ENCODE measurements at regions not wholly inside any gene's neighbourhood (a gene's known extent, or its start where the extent isn't known, plus 50 kb on each side); places are given as distances from the start of the nearest gene placed in this dataset.

DNA sequence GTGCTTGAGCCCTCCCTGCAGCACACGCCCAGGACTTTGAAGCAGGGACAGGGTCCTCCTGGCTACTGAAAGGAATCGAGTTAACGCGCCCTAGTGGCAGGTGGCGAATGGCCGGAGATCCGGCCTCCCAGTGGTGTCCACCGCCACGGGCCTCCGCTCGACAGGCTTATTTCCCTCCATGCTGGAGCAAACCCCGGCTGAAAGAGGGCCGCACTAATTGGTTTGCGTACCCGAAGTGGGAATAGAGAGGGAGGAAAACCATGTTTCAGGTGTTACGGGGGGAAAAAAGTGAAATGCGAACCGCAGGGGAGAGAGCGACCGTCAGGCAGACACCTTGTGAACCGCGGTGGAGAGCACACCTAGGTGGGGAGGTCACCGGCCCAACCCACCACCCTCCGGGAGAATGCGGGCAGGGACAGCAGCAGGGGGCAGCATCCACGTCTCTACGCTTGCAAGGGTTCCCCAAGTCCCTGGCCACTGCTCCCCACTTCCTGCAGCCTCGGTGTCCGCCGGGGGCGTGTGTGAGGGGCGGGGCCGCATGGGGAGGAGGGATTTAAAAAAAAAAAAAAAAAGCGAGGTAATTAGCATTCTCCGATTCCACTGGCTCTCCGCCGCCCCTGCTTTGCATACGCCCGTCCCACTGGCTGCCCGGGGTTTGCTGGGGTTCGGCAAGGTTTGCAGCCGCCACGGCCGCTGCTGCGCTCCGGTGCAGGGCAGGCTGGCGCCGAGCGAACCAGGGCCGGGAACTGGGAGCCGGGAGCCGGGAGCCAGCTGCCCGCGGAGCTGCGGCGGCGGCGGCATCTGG, 224.6 kb upstream of the CRY1 start:
- Histone ChIP-seq H3K9ac (ENCODE audit: low read depth in 1 of 2, low read length in 2 of 2) (peak overlapping the region; percentile 58 to 74), H3K27ac (ENCODE audit: low read depth, low read length) (no peak overlapping the region), H3K4me1 (ENCODE audit: control insufficient read depth in 1 of 2, insufficient read depth in 2 of 2, low read length in 2 of 2) (peaks cover 21 to 34% of the 10 kb centered on the region in 2 donors), H3K27me3 (ENCODE audit: control insufficient read depth in 1 of 2, insufficient read depth in 2 of 2, low read length in 2 of 2) (peaks cover 40% of the 10 kb centered on the region in 2 donors), H3K36me3 (ENCODE audit: control insufficient read depth in 1 of 2, insufficient read depth in 2 of 2, low read length in 2 of 2) (no peaks in the 10 kb centered on the region), H3K9me3 (ENCODE audit: control insufficient read depth in 1 of 2, low read length in 2 of 2) (no peaks in the 10 kb centered on the region), H3K4me3 (ENCODE audit: low read depth in 1 of 2, low read length in 2 of 2) (peak overlapping the region; percentile 80 to 82)

DNA sequence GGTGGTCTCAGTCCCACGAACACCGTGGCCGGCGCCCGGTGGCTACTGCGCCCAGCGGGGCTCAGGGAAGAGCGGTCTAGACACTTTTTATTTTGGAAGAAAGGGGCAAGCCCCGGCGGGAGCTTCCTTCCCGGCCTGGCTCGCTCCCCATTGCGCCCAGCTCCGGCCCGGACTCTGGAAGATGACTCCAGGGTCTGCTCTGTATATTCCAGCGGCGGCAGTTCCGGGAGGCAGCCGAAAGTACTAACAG, 225.1 kb upstream of the CRY1 start:
- H3K36me3 ChIP-seq (ENCODE audit: control insufficient read depth in 1 of 2, insufficient read depth in 2 of 2, low read length in 2 of 2): no peaks in the 10 kb centered on the region
- H3K4me1 ChIP-seq (ENCODE audit: control insufficient read depth in 1 of 2, insufficient read depth in 2 of 2, low read length in 2 of 2): peaks cover 21 to 34% of the 10 kb centered on the region in 2 donors
- no peak overlapping the region for H3K9ac ChIP-seq (ENCODE audit: low read depth in 1 of 2, low read length in 2 of 2)
- peak overlapping the region; percentile 71 to 80 for H3K4me3 ChIP-seq (ENCODE audit: low read depth in 1 of 2, low read length in 2 of 2)
- H3K27ac ChIP-seq (ENCODE audit: low read depth, low read length): no peak overlapping the region
- peaks cover 44 to 45% of the 10 kb centered on the region in 2 donors for H3K27me3 ChIP-seq (ENCODE audit: control insufficient read depth in 1 of 2, insufficient read depth in 2 of 2, low read length in 2 of 2)
- H3K9me3 ChIP-seq (ENCODE audit: control insufficient read depth in 1 of 2, low read length in 2 of 2): no peaks in the 10 kb centered on the region

- Histone ChIP-seq H3K36me3 (ENCODE audit: control insufficient read depth in 1 of 2, insufficient read depth in 2 of 2, low read length in 2 of 2) (no peaks in the 10 kb centered on the region), H3K9me3 (ENCODE audit: control insufficient read depth in 1 of 2, low read length in 2 of 2) (no peaks in the 10 kb centered on the region), H3K27ac (ENCODE audit: low read depth, low read length) (no peak overlapping the region), H3K4me1 (ENCODE audit: control insufficient read depth in 1 of 2, insufficient read depth in 2 of 2, low read length in 2 of 2) (peaks cover 21 to 34% of the 10 kb centered on the region in 2 donors), H3K4me3 (ENCODE audit: low read depth in 1 of 2, low read length in 2 of 2) (peak overlapping the region; percentile 71 to 80), H3K9ac (ENCODE audit: low read depth in 1 of 2, low read length in 2 of 2) (peak overlapping the region in 1 of 2 donors; percentile 18), H3K27me3 (ENCODE audit: control insufficient read depth in 1 of 2, insufficient read depth in 2 of 2, low read length in 2 of 2) (peaks cover 44 to 48% of the 10 kb centered on the region in 2 donors)
Observed at GRCh38 chr12:107318806-107319532, 225.6 kb upstream of the CRY1 start.

DNA sequence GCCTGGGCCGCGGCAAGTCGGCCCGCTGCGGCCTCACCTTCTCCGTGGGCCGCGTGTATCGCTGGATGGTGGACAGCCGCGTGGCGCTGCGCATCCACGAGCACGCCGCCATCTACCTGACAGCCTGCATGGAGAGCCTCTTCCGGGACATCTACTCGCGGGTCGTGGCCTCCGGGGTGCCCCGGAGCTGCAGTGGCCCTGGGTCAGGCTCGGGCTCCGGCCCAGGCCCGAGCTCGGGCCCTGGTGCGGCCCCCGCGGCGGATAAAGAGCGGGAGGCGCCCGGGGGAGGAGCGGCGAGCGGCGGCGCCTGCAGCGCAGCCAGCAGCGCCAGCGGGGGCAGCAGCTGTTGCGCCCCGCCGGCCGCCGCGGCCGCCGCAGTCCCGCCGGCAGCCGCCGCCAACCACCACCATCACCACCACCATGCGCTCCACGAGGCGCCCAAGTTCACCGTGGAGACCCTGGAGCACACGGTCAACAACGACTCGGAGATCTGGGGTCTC, 226.2 kb upstream of the CRY1 start:
- Histone ChIP-seq H3K36me3 (ENCODE audit: control insufficient read depth in 1 of 2, insufficient read depth in 2 of 2, low read length in 2 of 2) (no peaks in the 10 kb centered on the region), H3K9me3 (ENCODE audit: control insufficient read depth in 1 of 2, low read length in 2 of 2) (no peaks in the 10 kb centered on the region), H3K4me1 (ENCODE audit: control insufficient read depth in 1 of 2, insufficient read depth in 2 of 2, low read length in 2 of 2) (peaks cover 21 to 34% of the 10 kb centered on the region in 2 donors), H3K4me3 (ENCODE audit: low read depth in 1 of 2, low read length in 2 of 2) (peak overlapping the region; percentile 71 to 80), H3K9ac (ENCODE audit: low read depth in 1 of 2, low read length in 2 of 2) (peak overlapping the region in 1 of 2 donors; percentile 18), H3K27me3 (ENCODE audit: control insufficient read depth in 1 of 2, insufficient read depth in 2 of 2, low read length in 2 of 2) (peaks cover 43 to 47% of the 10 kb centered on the region in 2 donors), H3K27ac (ENCODE audit: low read depth, low read length) (no peak overlapping the region)

DNA sequence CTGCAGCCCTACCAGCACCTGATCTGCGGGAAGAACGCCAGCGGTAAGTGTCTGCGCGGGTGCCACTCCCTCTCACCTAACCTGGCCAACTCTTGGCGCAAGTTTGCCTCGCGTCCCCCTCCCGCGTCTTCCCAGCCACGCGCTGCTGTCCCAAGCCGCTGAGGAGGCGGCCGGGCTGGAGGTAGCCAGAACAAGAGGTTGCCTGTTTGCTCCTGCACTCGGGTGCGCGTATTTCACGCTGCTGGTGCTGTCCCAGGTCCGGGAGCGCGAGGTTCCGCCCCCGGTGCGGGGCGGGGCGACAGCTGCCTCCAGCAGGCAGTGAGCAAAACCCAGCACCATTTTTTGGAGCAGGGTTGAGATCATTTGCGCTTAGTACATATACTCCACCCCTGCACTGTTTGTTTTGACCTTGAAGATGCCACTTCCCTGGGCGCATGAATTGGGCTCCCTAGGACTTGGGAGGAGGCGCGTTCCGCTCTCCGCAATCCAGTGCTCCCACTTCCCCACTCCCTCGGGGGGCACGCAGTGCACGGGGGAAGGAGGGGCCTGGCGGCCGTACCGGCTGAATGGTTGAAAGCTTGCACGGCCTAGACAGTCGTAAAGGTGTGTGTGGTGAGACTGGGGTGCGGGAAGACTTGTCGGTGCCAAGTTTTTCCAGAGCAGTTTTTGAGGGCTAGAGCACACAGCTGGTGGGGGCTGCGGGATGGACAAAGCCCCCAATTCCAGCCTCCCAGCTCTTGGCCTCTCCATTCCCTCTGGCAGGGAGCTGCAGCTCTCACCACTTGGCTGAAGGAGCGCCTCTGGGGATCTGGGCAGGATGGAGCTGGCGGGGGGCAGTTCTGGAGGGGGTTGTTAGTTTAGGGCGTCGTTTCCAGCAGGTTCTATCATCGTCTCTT, 226.9 kb upstream of the CRY1 start:
- Histone ChIP-seq H3K4me3 (ENCODE audit: low read depth in 1 of 2, low read length in 2 of 2) (peak overlapping the region; percentile 59 to 71), H3K27me3 (ENCODE audit: control insufficient read depth in 1 of 2, insufficient read depth in 2 of 2, low read length in 2 of 2) (peaks cover 36 to 40% of the 10 kb centered on the region in 2 donors), H3K27ac (ENCODE audit: low read depth, low read length) (no peak overlapping the region)

DNA sequence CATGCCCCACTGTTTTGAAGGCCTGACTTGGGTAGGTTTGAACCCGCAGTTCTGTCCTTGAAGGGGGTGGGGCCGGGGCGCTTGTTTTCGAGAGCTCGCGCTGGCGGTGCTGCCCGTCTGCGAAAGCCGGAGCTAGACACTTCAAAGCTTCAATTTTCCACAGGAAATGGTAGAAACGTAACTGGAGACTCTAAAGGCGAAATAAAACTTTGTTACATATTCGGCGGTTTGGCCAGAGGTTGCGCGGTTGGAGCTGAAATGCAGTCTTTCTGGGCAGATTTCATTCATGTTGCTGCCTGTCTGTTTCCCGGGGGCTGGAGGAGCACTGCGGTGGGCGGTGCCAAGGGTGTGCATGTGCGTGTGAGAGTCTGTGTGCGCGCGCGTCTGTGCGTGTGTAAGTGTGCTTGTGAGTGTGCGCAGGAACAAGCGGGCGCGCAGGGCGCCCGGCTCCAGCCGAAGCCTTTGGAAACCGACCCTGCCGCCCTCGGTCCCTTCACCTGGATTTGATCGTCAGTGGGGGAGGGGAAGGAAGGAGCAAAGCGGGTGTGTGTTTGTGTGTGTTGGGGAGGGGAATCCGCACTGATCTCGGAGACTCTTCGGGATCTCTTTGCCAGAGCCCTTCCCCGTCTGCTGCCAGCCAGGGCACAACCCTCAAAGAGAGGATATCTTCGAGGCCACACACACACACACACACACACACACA, 227.7 kb upstream of the CRY1 start:
- peaks cover 34 to 39% of the 10 kb centered on the region in 2 donors for H3K27me3 ChIP-seq (ENCODE audit: control insufficient read depth in 1 of 2, insufficient read depth in 2 of 2, low read length in 2 of 2)
- no peak overlapping the region for H3K9ac ChIP-seq (ENCODE audit: low read depth in 1 of 2, low read length in 2 of 2)
- H3K9me3 ChIP-seq (ENCODE audit: control insufficient read depth in 1 of 2, low read length in 2 of 2): no peaks in the 10 kb centered on the region
- H3K27ac ChIP-seq (ENCODE audit: low read depth, low read length): no peak overlapping the region
- no peaks in the 10 kb centered on the region for H3K36me3 ChIP-seq (ENCODE audit: control insufficient read depth in 1 of 2, insufficient read depth in 2 of 2, low read length in 2 of 2)
- H3K4me3 ChIP-seq (ENCODE audit: low read depth in 1 of 2, low read length in 2 of 2): peak overlapping the region; percentile 59 to 71
- peaks cover 21 to 34% of the 10 kb centered on the region in 2 donors for H3K4me1 ChIP-seq (ENCODE audit: control insufficient read depth in 1 of 2, insufficient read depth in 2 of 2, low read length in 2 of 2)

More for the DNA sequence above, 226.9 kb upstream of the CRY1 start:
- Histone ChIP-seq H3K36me3 (ENCODE audit: control insufficient read depth in 1 of 2, insufficient read depth in 2 of 2, low read length in 2 of 2) (no peaks in the 10 kb centered on the region), H3K9me3 (ENCODE audit: control insufficient read depth in 1 of 2, low read length in 2 of 2) (no peaks in the 10 kb centered on the region), H3K4me1 (ENCODE audit: control insufficient read depth in 1 of 2, insufficient read depth in 2 of 2, low read length in 2 of 2) (peaks cover 21 to 34% of the 10 kb centered on the region in 2 donors), H3K9ac (ENCODE audit: low read depth in 1 of 2, low read length in 2 of 2) (no peak overlapping the region)

- Histone ChIP-seq H3K9ac (ENCODE audit: low read depth in 1 of 2, low read length in 2 of 2) (no peak overlapping the region), H3K27ac (ENCODE audit: low read depth, low read length) (no peak overlapping the region), H3K36me3 (ENCODE audit: control insufficient read depth in 1 of 2, insufficient read depth in 2 of 2, low read length in 2 of 2) (no peaks in the 10 kb centered on the region), H3K4me3 (ENCODE audit: low read depth in 1 of 2, low read length in 2 of 2) (no peak overlapping the region), H3K4me1 (ENCODE audit: control insufficient read depth in 1 of 2, insufficient read depth in 2 of 2, low read length in 2 of 2) (peaks cover 21 to 34% of the 10 kb centered on the region in 2 donors), H3K9me3 (ENCODE audit: control insufficient read depth in 1 of 2, low read length in 2 of 2) (no peaks in the 10 kb centered on the region), H3K27me3 (ENCODE audit: control insufficient read depth in 1 of 2, insufficient read depth in 2 of 2, low read length in 2 of 2) (peaks cover 34 to 39% of the 10 kb centered on the region in 2 donors)
Observed at GRCh38 chr12:107322063-107322462, 228.7 kb upstream of the CRY1 start.

GRCh38 chr12:107325075-107325608, 231.8 kb upstream of the CRY1 start:
- Histone ChIP-seq H3K9ac (ENCODE audit: low read depth in 1 of 2, low read length in 2 of 2) (no peak overlapping the region), H3K9me3 (ENCODE audit: control insufficient read depth in 1 of 2, low read length in 2 of 2) (no peaks in the 10 kb centered on the region), H3K27ac (ENCODE audit: low read depth, low read length) (no peak overlapping the region), H3K27me3 (ENCODE audit: control insufficient read depth in 1 of 2, insufficient read depth in 2 of 2, low read length in 2 of 2) (peaks cover 33 to 35% of the 10 kb centered on the region in 2 donors), H3K4me3 (ENCODE audit: low read depth in 1 of 2, low read length in 2 of 2) (no peak overlapping the region), H3K36me3 (ENCODE audit: control insufficient read depth in 1 of 2, insufficient read depth in 2 of 2, low read length in 2 of 2) (no peaks in the 10 kb centered on the region), H3K4me1 (ENCODE audit: control insufficient read depth in 1 of 2, insufficient read depth in 2 of 2, low read length in 2 of 2) (peaks cover 12 to 15% of the 10 kb centered on the region in 2 donors)

- H3K4me1 ChIP-seq (ENCODE audit: control insufficient read depth in 1 of 2, insufficient read depth in 2 of 2, low read length in 2 of 2): peaks cover 2 to 6% of the 10 kb centered on the region in 2 donors
- peaks cover 24 to 25% of the 10 kb centered on the region in 2 donors for H3K27me3 ChIP-seq (ENCODE audit: control insufficient read depth in 1 of 2, insufficient read depth in 2 of 2, low read length in 2 of 2)
- no peaks in the 10 kb centered on the region for H3K9me3 ChIP-seq (ENCODE audit: control insufficient read depth in 1 of 2, low read length in 2 of 2)
- H3K36me3 ChIP-seq (ENCODE audit: control insufficient read depth in 1 of 2, insufficient read depth in 2 of 2, low read length in 2 of 2): no peaks in the 10 kb centered on the region
- no peak overlapping the region for H3K4me3 ChIP-seq (ENCODE audit: low read depth in 1 of 2, low read length in 2 of 2)
- no peak overlapping the region for H3K9ac ChIP-seq (ENCODE audit: low read depth in 1 of 2, low read length in 2 of 2)
- no peak overlapping the region for H3K27ac ChIP-seq (ENCODE audit: low read depth, low read length)
Observed at GRCh38 chr12:107326237-107326636, 232.9 kb upstream of the CRY1 start.

All from duodenal mucosa (tissue), 2 donors.